CD4-positive, alpha-beta T cell treated with Interleukin-6 at 100 ng/mL for 8 hours (primary cell): ENCODE measurements at regions not wholly inside any gene's neighbourhood (a gene's known extent, or its start where the extent isn't known, plus 50 kb on each side); places are given as distances from the start of the nearest gene placed in this dataset.
"Not testable (repeated sequence)": the region's sequence is repeated elsewhere in the genome, so short reads cannot be mapped to it uniquely, and the experiment has no call there.

Experiments
- DNase-seq: peaks from one replicate; pipeline ENCODE4 v3.0.0-alpha.2; 2020; ENCODE audit warnings: mixed read lengths, low spot score

DNA sequence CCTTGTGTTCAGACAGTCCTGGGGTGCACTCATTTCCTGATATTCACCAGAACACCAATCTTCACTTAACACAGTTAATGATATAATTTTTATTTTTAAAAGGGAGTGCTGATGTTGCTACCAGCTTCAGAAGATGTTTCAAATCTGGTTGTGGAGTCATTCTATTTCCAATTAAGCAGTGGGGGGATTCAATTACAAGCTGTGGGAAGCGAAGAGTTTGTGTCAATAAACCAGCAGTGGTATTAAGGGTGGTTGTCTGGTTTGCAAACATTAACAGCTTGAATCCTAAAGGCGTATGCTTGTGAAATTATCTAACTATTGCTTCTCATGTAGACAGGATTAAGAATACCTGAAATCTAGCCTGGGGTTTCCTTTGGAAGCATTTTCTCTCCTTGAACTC, 1637.5 kb upstream of the GOT2 start:
- no peak for DNase-seq

DNA sequence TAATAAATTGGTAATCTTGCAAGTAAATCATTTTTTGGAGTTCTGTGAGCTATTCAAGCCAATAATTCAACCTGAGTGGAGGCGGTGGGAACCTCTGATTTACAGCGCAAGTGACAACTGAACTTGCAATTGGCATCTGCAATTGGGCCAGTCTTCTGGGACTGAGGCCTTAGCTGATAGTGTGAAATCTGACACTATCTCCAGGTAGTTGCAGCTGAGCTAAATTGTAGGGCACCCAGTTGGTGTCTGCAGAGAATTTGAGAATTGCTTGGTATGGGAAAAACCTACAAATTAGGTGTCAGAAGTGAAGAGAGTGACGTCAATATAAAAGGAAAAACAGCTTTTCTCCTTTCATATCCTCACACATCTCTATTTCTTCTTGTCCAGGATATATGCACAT, 1633.6 kb upstream of the GOT2 start:
- DNase-seq = no peak

DNA sequence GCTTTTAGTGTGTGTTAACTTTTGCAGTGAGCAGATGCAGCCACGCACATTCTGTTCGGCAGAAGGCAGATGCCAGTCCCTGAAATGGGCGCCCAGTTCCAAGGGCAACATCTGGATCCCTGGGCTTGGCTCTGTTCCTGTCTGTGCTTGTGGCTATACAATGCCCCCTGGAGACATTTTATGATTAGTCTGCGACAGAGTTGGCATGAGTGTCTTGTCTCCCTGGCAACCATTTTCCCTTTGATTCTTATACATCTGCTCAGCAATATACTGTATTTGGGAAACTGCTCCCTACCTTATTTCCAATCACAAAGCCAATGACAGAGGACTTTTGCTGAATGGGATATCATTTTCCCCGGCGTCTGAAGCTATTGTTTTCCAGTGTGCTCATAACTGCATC, 1629.5 kb upstream of the GOT2 start:
- no peak for DNase-seq

DNA sequence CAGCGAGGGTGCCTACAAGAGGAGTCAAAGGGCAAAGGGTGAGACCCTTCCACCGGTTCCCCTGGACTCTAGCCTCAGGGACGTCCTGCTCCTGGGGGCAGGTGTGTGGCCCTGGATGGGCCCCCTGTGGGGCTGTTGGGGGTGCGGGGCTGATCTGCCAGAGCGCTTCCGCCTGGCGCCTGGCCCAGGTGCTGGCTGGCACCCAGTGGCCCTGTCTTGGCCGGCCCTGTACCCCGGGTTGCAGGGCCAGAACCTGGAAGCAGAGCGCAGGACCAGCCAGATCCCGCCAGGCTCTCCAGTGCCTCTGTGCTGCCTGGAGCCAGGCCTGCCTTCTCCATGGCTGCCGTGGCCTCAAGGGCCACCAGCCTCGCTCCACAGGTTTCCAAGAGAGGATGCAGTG, 1625.8 kb upstream of the GOT2 start:
- DNase-seq = not testable (repeated sequence)

DNA sequence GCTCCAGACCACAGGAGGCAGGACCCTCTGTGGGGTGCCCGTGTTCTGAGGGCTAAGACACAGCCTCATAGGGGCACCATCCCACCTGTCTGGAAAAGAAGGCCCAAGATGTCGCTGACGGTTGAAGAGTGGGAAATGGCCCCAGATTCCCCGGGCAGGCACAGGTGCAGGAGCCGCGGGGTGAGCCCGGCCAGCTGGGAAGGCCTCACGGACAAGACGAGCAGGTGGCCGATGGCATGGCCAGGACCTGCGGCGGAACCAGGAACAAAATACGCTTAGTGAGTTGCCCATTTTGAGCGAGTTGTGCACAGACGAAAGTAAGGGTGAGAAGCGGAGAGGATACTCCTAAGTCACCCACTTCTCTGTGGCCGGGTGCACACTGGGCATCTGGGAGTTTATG, 1625.3 kb upstream of the GOT2 start:
- DNase-seq = not testable (repeated sequence)

DNA sequence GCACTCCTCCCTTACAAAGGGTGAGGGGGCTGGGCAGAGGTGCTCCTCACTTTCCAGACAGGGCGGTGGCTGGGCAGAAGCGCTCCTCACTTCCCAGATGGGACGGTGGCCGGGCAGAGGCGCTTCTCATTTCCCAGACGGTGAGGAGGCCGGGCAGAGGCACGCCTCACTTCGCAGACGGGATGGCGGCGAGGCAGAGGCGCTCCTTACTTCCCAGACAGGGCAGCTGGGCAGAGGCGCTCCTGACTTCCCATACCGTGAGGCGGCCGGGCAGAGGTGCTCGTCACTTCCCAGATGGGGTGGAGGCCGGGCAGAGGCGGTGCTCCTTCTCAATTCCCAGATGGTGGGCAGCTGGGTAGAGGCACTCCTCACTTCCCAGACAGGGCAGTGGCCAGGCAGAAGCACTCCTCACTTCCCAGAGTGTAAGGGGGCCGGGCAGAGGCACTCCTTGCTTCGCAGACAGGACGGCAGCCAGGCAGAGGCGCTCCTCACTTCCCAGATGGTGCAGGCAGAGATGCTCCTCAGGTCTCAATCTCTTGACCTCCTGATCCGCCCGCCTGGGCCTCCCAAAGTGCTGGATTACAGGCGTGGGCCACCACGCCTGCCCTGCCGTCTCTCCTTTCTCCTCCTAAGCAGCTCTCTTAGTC, 1623.9 kb upstream of the GOT2 start:
- not testable (repeated sequence) for DNase-seq

DNA sequence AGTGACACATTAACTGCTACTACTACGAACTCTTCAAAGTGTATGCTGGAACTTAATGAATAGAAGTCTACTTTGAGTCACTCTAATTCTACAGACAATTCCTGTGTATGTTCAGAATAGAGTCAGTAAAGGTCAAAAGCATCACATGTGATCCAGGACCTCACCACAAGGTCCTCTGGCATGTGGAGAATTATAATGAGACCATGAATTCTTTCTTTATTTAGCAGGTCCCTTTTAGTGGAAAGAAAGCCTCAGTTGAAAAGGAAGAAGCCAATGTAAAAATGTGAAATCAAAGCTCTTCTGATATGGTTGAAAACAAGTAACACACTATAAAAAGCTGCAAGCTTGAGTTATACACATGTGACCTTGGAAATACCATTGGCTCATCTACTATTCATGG, 1612.1 kb upstream of the GOT2 start:
- no peak for DNase-seq

DNA sequence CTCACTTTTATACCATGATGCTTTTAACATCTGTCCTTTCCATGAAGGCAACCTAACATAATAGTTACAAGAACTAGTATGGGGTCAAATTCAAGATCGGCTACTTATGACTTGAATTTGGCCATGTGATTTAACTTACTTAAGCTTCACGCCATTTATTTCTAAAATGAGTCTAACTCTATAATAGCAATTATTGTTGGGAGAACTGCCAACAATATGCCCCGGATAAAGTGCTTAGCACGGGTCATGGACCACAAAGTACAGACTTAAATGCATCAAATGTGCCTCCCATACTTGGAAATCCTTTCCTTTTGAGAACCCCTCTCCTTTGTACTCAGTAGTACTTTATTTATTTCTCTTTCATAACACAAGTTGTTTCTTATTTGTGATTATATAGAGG, 1603.6 kb upstream of the GOT2 start:
- no peak for DNase-seq

DNA sequence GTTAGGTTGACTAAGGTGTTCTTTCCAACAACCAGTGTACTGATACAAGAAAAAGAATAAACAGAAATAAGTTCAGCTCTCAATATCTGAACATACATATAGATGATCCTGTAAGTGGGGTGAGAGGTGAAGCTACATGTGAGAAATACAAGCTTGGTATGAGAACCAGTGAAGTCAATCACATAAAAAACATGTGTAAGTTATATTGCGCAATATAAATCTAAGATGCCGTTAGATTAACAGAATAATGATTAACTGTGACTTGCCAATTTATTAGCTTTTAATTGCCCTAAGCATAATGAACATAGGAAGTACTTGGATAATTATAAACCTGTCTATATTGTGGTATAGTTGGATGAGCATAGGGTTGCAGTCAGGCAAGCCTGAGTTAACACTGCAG, 1597.1 kb upstream of the GOT2 start:
- no peak for DNase-seq

DNA sequence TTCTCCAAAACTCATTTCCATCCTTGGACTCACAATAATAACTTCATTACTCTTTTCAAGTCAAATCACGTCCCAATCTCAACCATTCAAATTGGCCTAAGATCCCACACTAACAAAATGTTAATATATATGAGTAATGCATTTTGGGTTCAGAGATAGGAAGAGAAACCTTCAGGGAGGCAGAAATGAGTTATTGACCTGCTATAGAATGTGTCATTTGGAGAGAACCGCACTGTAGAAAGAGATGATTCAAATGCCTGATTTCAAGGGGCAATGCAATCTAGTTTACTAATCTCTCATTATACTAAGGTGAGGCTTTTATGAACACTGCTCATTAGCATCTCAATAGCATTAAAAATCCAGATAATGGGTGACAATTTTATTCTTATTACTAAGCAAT, 1595.0 kb upstream of the GOT2 start:
- no peak for DNase-seq

DNA sequence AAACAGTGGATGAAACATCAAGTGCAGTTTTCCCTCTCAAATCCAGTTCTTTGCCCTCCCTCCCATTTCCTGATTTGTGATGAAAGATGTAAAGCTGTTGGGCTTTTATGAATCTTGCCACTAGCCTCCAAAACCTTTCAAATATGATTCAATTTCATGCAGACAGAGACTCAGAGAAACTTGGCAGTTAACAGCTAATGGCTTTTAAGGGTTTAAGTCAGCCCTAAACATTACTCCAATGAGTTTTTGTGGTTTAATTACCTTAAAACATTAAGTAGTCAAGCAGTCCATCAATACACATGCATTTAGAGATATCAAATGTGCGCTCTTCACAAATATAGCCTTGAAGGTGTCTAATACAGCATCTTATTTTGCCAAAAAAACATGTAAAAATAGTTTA, 1594.0 kb upstream of the GOT2 start:
- no peak for DNase-seq

DNA sequence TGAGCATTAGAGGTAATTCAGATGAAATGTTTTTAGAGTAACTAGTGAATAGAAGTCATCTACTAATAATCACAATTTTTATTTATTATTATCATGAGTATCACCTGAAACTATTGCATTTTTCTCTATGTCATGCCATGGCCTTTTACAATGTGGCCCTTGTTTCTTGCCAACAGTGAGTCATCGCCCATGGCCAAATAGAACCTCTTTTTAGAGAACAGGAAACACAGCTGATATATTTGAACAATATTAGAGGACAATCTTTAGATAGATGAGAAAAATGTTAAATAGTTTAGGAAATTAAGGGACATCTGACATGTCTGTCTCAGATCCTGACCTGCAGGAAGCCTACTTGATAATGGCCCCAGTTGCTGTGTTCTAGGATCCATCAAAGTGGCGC, 1584.4 kb upstream of the GOT2 start:
- DNase-seq = no peak

DNA sequence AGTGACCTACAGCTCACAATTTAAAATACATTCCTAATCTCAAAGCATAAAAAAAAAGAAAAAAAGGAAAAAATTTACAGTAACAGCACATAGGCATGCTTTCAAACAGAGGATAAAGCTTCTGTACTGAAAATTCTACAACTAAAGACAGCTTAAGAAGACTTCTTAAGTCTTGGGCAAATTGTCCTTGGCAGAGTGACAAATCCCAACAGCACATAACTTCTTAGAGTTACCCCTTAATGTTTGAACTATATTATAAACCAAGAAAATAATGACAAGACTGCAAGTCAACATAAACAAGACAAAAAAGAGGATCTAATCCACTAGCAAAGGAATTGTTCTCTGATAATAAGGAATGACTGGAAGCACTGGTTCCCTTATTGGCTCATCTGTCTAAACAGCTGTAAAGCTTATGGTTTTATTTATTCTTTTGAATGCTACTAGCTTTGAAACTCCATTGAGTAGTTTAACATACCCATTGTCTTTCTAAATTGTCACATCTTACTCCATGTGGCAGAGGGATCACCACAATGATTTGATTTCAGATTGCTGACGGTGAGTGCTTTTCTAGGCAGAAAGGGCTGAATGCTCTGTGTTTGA, 1576.8 kb upstream of the GOT2 start:
- no peak for DNase-seq

DNA sequence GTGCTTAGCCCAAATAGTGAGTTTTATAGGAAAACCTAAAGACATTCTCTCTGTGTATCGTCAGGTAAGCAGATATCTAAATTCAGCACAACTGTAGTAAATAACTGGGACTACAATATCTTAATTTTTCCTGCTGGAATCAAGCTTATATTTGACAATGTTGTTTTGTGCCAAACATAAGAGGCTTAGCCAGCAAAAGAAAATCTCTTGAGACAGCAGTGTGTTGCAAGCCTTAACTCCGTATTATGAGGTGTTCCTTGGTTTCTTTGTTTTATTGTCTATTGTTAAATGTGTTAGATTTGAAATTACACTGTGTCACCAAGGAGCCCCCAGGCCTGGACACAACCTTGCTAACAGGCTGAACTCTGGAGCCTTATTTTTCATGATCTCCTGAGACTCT, 1570.6 kb upstream of the GOT2 start:
- DNase-seq = no peak

DNA sequence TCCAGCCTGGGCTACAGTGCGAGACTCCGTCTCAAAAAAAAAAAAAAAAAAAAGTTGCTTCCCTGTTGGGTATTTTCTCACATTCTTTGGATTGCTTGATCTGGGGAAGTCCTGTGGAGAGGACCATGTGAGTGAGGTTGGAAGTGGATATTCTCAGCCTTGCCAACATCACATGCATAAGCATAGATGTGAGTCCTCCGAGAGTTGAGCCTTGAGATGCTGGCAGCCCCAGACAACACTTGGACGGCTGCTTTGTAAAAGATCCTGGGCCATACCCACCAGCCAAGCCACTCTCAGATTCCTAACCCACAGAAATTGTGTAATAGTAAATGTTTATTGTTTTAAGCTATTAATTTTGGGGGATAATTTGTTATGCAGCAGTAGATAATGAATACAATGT, 1570.0 kb upstream of the GOT2 start:
- no peak for DNase-seq

DNA sequence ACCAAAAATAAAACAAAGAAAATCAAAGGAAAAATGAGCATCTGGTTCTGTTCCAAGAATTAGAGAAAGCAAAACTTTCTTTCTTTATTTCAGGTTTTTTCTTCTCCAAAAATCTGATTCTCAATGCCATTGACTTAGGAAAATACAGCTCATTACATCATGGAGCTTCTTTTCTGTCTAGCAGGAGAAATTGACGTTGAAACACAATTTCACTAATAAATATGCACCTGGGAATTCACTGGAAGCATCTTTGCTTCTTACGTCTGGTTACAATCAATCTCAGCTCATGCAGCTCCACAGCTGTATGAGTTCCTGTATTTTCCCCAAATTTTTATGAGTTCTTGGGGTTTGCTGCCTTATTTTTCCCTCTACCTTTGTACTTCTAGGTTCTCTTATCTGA, 1568.6 kb upstream of the GOT2 start:
- DNase-seq = no peak

DNA sequence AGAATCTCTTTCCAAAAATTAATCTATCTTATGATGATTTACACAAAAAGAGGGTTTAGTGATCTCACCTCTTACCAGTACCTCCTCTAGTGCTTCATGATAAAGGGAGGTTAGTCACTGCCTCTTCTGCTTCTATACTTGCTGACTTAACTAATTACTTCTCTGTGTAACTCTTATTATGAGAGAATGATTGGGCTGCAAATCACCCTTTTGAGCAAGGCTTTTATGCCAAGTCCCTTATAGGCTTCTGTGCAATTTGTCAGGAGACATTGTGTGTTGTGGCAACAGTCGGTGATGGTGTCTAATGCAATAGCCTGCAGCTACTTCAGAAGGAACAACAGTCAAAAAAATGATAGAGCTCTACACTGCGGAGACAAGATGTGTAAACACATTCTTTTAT, 1568.1 kb upstream of the GOT2 start:
- no peak for DNase-seq

DNA sequence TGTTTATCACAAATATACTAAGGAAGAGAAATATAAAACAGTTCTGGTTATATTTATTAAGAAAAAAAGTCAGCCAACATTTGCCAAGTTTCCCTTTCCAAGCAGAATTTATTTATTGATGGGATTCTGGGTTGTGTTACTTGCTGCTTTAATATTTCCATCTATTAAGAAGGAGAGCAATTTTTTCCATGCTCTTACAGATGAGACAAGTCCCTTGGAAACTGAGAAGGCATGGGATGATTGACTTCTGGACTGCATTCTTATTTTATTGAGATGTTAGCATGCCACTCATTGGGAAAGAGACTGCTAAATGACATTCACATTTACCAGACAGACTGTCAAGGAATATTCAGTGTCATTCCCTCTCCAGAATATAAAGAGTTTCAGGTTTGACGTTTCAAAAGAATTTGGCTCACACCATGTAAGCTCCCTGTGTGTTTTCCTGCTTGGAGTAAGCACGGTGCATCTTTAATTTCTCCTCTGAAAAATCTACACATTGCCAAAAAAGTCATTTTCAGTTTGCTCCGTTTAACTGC, 1565.2 kb upstream of the GOT2 start:
- no peak for DNase-seq

DNA sequence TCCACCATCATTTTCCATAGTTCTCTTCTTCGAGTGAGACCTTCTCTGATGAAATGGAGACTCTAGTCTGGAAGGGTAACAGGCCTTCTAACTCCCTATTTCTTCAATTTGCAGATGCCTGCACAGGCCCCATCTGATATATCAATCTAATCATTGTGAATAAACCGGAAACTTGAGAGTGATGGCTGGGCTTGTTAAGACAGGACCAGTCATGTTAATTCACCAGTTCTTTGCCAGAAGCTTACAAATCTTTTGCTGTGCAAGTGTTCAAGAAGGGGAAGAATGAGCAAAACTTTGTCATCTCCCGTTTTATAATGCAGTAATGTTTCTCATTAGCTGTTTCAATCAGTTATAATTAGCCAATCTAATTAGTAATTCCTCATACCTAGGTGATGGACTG, 1561.3 kb upstream of the GOT2 start:
- no peak for DNase-seq

DNA sequence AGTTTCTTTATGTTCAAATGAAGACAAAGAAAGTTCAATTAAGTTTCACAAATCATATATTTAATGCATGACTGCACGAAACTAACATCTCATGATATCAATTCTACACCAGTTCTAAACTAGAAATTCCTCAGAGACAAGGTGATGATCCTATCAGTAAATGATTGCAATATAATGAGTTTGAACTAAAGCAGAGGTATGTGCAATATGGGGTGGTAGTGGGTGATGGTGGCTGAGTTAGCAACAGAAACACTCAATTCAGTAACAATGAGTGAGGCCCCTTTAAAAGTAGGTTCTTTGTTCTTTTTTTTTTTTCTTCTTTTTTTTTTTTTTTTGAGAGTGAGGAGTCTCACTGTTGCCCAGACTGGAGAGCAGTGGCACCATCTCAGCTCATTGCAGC, 1551.7 kb upstream of the GOT2 start:
- no peak for DNase-seq

DNA sequence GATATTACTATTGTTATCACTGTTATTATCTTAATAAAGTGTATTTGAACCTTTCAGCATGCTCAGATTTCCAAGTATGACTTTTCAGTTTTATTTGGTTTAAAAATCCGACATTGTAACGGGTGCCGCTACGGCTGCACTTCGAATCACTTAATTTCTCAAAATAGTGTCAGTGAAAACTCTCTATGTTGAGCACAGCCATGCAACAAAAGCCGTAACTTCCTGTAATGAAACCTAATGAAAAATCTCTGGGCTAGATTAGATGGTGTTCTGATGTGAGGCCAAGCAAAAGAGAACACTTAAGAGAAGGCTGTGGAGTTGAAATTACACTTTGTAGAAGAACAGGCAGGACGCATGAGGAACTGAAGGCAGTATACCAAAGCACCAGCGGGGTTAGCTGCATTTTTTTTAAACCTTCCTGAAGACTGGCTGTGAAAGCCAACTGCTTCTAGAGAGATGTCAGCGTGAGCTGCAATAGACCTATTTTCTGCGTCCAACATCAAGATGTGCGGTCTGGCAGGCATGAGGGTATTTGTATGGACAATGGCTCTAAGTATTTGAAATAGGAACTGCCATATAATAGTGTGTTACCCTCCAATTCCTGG, 1545.0 kb upstream of the GOT2 start:
- no peak for DNase-seq

DNA sequence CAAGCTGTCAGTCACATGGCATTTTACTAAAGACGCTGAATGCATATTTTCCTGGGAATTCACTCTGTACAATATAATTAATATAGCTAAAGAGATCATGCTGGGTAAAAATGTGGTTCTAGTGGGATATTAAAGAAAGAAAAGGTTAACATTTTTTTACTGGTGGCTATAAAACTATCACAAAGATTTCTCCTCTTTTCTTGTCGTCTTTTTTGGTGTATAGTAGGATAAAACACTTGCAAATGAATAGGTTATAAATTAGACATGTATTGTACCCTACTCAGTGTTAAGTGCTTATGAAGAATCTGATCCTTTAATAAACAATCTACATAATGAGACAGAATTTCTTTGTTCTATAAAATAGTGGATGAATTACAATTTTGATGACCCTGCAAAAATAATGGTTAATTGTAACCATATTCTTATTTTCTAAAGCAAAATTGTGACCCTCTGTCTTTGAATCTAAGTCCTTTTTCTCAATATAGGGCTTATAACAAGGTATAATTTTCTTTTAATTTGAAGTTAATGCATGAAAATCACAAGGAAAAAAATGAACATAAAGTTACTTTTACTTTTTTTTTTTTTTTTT, 1540.4 kb upstream of the GOT2 start:
- no peak for DNase-seq

DNA sequence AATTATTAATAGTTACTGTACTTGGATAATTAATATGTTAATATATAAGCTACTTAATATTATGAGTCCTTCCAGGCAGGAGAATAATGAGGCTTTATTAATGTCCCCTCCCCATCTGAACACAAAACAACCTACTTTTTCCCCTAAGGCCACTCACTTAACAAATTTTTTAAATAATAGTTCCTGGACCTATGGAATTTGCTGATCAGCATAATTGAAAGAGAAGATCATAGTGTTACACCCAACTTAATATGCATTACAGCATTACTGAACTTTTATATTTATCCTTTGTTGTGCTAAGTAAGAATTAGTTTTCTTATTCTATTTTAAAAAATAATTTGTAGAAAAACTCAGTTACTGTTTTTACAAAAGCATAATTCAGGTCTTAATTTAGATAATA, 1537.7 kb upstream of the GOT2 start:
- no peak for DNase-seq
